Left lobe of liver (tissue), 2 donors: ENCODE measurements at regions not wholly inside any gene's neighbourhood (a gene's known extent, or its start where the extent isn't known, plus 50 kb on each side); places are given as distances from the start of the nearest gene placed in this dataset.

Experiments
- ATAC-seq: fragments of 200-7000 bp; cut with Tn5 transposase; one replicate; pipeline ENCODE4 v1.9.1; 2020; ENCODE audit warnings: mild to moderate bottlenecking, moderate library complexity
- DNase-seq: peaks from one replicate; pipeline ENCODE4 v3.0.0-alpha.2; 2020; ENCODE audit warnings: low spot score
- donor health status: DM: no; HTN: no; CAD: no; lungs with moderate emphysema.
- donor health status: DM: no; HTN: yes; CAD: no.

- ATAC-seq (no peak), DNase-seq (no peak)
Observed at GRCh38 chr19:29395111-29395733, 130.6 kb upstream of the VSTM2B start.

- DNase-seq (no peak), ATAC-seq (no peak)
Observed at GRCh38 chr19:29395734-29396414, 129.9 kb upstream of the VSTM2B start.

GRCh38 chr19:29396925-29397324 lies 128.9 kb upstream of the VSTM2B start:
- no peak for ATAC-seq
- no peak for DNase-seq

GRCh38 chr19:29397748-29398147 lies 128.0 kb upstream of the VSTM2B start:
- no peak for DNase-seq
- ATAC-seq, result no peak

- DNase-seq, result no peak
- ATAC-seq, result no peak
Observed at GRCh38 chr19:29399804-29400203, 126.0 kb upstream of the VSTM2B start.

GRCh38 chr19:29400917-29401711 lies 124.7 kb upstream of the VSTM2B start:
- ATAC-seq, result no peak
- no peak for DNase-seq

GRCh38 chr19:29401712-29402421 lies 123.9 kb upstream of the VSTM2B start:
- DNase-seq (no peak), ATAC-seq (no peak)

- ATAC-seq, result no peak
- no peak for DNase-seq
Observed at GRCh38 chr19:29402563-29402962, 123.2 kb upstream of the VSTM2B start.

GRCh38 chr19:29404015-29404414 lies 121.8 kb upstream of the VSTM2B start:
- ATAC-seq (no peak), DNase-seq (no peak)

- DNase-seq (no peak), ATAC-seq (no peak)
Observed at GRCh38 chr19:29404951-29405727, 120.7 kb upstream of the VSTM2B start.

GRCh38 chr19:29405728-29405995 lies 120.1 kb upstream of the VSTM2B start:
- ATAC-seq (no peak), DNase-seq (no peak)

- DNase-seq (no peak), ATAC-seq (no peak)
Observed at GRCh38 chr19:29409076-29409862, 116.5 kb upstream of the VSTM2B start.

GRCh38 chr19:29410601-29411000 lies 115.2 kb upstream of the VSTM2B start:
- ATAC-seq (no peak), DNase-seq (no peak)

GRCh38 chr19:29411113-29411581 lies 114.6 kb upstream of the VSTM2B start:
- DNase-seq (no peak), ATAC-seq (no peak)

GRCh38 chr19:29413435-29413834 lies 112.4 kb upstream of the VSTM2B start:
- ATAC-seq, result no peak
- no peak for DNase-seq

- DNase-seq (no peak), ATAC-seq (no peak)
Observed at GRCh38 chr19:29415507-29415906, 110.3 kb upstream of the VSTM2B start.

GRCh38 chr19:29417048-29417447 lies 108.7 kb upstream of the VSTM2B start:
- DNase-seq, result no peak
- no peak for ATAC-seq

GRCh38 chr19:29418201-29418600 lies 107.6 kb upstream of the VSTM2B start:
- ATAC-seq (no peak), DNase-seq (no peak)

GRCh38 chr19:29420065-29420464 lies 105.7 kb upstream of the VSTM2B start:
- DNase-seq, result no peak
- no peak for ATAC-seq
